HK-2 (cell line): ENCODE measurements at regions not wholly inside any gene's neighbourhood (a gene's known extent, or its start where the extent isn't known, plus 50 kb on each side); places are given as distances from the start of the nearest gene placed in this dataset.
"Not testable (repeated sequence)": the region's sequence is repeated elsewhere in the genome, so short reads cannot be mapped to it uniquely, and the experiment has no call there.

Experiments
- DNase-seq: peaks from one replicate; pipeline ENCODE4 v3.0.0-alpha.2; 2018; ENCODE audit not compliant: unreplicated experiment

- no peak for DNase-seq
Measured at GRCh38 chr9:73095425-73095824, 56.2 kb upstream of the ANXA1 start.

- DNase-seq = no peak
Measured at GRCh38 chr9:73093740-73094379, 57.8 kb upstream of the ANXA1 start.

GRCh38 chr9:73093016-73093739 lies 58.5 kb upstream of the ANXA1 start:
- no peak for DNase-seq

- no peak for DNase-seq
Measured at GRCh38 chr9:73091909-73092308, 59.8 kb upstream of the ANXA1 start.

GRCh38 chr9:73090214-73090613 lies 61.5 kb upstream of the ANXA1 start:
- DNase-seq = no peak

- no peak for DNase-seq
Measured at GRCh38 chr9:73089304-73089985, 62.2 kb upstream of the ANXA1 start.

GRCh38 chr9:73087876-73088275 lies 63.8 kb upstream of the ANXA1 start:
- not testable (repeated sequence) for DNase-seq

- DNase-seq = no peak
Measured at GRCh38 chr9:73083519-73083918, 68.1 kb upstream of the ANXA1 start.

- no peak for DNase-seq
Measured at GRCh38 chr9:73081979-73082657, 69.5 kb upstream of the ANXA1 start.

- no peak for DNase-seq
Measured at GRCh38 chr9:73080110-73080694, 71.5 kb upstream of the ANXA1 start.

GRCh38 chr9:73079326-73079725 lies 72.3 kb upstream of the ANXA1 start:
- no peak for DNase-seq

GRCh38 chr9:73077625-73078030 lies 74.0 kb upstream of the ANXA1 start:
- no peak for DNase-seq

GRCh38 chr9:73076970-73077369 lies 74.7 kb upstream of the ANXA1 start:
- DNase-seq = no peak

- no peak for DNase-seq
Measured at GRCh38 chr9:73074176-73074708, 77.4 kb upstream of the ANXA1 start.

- no peak for DNase-seq
Measured at GRCh38 chr9:73073337-73074175, 78.1 kb upstream of the ANXA1 start.

GRCh38 chr9:73067074-73067473 lies 84.6 kb upstream of the ANXA1 start:
- DNase-seq = no peak

- no peak for DNase-seq
Measured at GRCh38 chr9:73065439-73065838, 86.2 kb upstream of the ANXA1 start.

- no peak for DNase-seq
Measured at GRCh38 chr9:73064315-73064714, 87.3 kb upstream of the ANXA1 start.

- DNase-seq = no peak
Measured at GRCh38 chr9:73061146-73061545, 90.5 kb upstream of the ANXA1 start.

GRCh38 chr9:73059247-73059646 lies 92.4 kb upstream of the ANXA1 start:
- no peak for DNase-seq

GRCh38 chr9:73056245-73056644 lies 95.4 kb upstream of the ANXA1 start:
- DNase-seq = no peak
